ENCODE measurements at regions not wholly inside any gene's neighbourhood (a gene's known extent, or its start where the extent isn't known, plus 50 kb on each side); places are given as distances from the start of the nearest gene placed in this dataset.

GRCh38 chr3:163622384-163622783 lies 1455.9 kb downstream of the SI start:
- H3K36me3 ChIP-seq: no peaks in the 10 kb centered on the region
- H3K4me1 ChIP-seq: no peaks in the 10 kb centered on the region
- DNase-seq (no peak), ATAC-seq (ENCODE audit: low FRiP score in 2 of 2) (no peak)
- H3K27me3 ChIP-seq: no peaks in the 10 kb centered on the region
- TF ChIP-seq POLR2AphosphoS5 (IDR thresholded peaks at IDR 0.05) (no peak), POLR2A (IDR thresholded peaks at IDR 0.05) (no peak), CTCF (IDR thresholded peaks at IDR 0.05) (no peak), EP300 (IDR thresholded peaks at IDR 0.05) (no peak)
- H3K4me3 ChIP-seq: no peak overlapping the region
- H3K27ac ChIP-seq: no peak overlapping the region
- WGBS, 2 donors: 58 to 62% methylated on average over 2 to 3 of the region's 3 CpGs
- H3K9me3 ChIP-seq: no peaks in the 10 kb centered on the region

GRCh38 chr3:163614886-163615285 lies 1463.4 kb downstream of the SI start:
- Histone ChIP-seq H3K27ac (no peak overlapping the region), H3K4me1 (no peaks in the 10 kb centered on the region), H3K36me3 (no peaks in the 10 kb centered on the region), H3K27me3 (no peaks in the 10 kb centered on the region), H3K9me3 (no peaks in the 10 kb centered on the region), H3K4me3 (no peak overlapping the region)
- ATAC-seq (ENCODE audit: low FRiP score in 2 of 2) (no peak), DNase-seq (no peak)
- TF ChIP-seq POLR2AphosphoS5 (IDR thresholded peaks at IDR 0.05): no peak
- TF ChIP-seq CTCF (IDR thresholded peaks at IDR 0.05): no peak
- no peak for TF ChIP-seq EP300 (IDR thresholded peaks at IDR 0.05)
- no peak for TF ChIP-seq POLR2A (IDR thresholded peaks at IDR 0.05)

GRCh38 chr3:163605915-163606314 lies 1472.4 kb downstream of the SI start:
- Histone ChIP-seq H3K27me3 (no peaks in the 10 kb centered on the region), H3K9me3 (no peaks in the 10 kb centered on the region), H3K27ac (no peak overlapping the region), H3K4me1 (no peaks in the 10 kb centered on the region), H3K4me3 (no peak overlapping the region), H3K36me3 (no peaks in the 10 kb centered on the region)
- DNase-seq (no peak), ATAC-seq (ENCODE audit: low FRiP score in 2 of 2) (no peak)
- no peak for TF ChIP-seq POLR2A (IDR thresholded peaks at IDR 0.05)
- TF ChIP-seq EP300 (IDR thresholded peaks at IDR 0.05): no peak
- no peak for TF ChIP-seq POLR2AphosphoS5 (IDR thresholded peaks at IDR 0.05)
- no peak for TF ChIP-seq CTCF (IDR thresholded peaks at IDR 0.05)
- WGBS, 2 donors: 91 to 98% methylated on average over 1 of the region's 1 CpG

- no peaks in the 10 kb centered on the region for H3K27me3 ChIP-seq
- no peaks in the 10 kb centered on the region for H3K36me3 ChIP-seq
- no peak overlapping the region for H3K27ac ChIP-seq
- H3K4me1 ChIP-seq: no peaks in the 10 kb centered on the region
- ATAC-seq (ENCODE audit: low FRiP score in 2 of 2): no peak
- TF ChIP-seq POLR2AphosphoS5 (IDR thresholded peaks at IDR 0.05) (no peak), CTCF (IDR thresholded peaks at IDR 0.05) (no peak), EP300 (IDR thresholded peaks at IDR 0.05) (no peak), POLR2A (IDR thresholded peaks at IDR 0.05) (no peak)
- no peak overlapping the region for H3K4me3 ChIP-seq
- whole genome bisulfite sequencing, 2 donors: 81 to 88% methylated on average over 1 of the region's 1 CpG
- no peaks in the 10 kb centered on the region for H3K9me3 ChIP-seq
- DNase-seq: no peak
Observed at GRCh38 chr3:163601426-163601825, 1476.9 kb downstream of the SI start.

- ATAC-seq (ENCODE audit: low FRiP score in 2 of 2) (no peak), DNase-seq (no peak)
- 93 to 94% methylated on average over 2 of the region's 2 CpGs for WGBS, 2 donors
- Histone ChIP-seq H3K4me1 (no peaks in the 10 kb centered on the region), H3K27me3 (no peaks in the 10 kb centered on the region), H3K36me3 (no peaks in the 10 kb centered on the region), H3K9me3 (peaks cover 0 to 4% (median 0%) of the 10 kb centered on the region in 4 donors), H3K4me3 (no peak overlapping the region), H3K27ac (no peak overlapping the region)
- TF ChIP-seq POLR2AphosphoS5 (IDR thresholded peaks at IDR 0.05) (no peak), POLR2A (IDR thresholded peaks at IDR 0.05) (no peak), EP300 (IDR thresholded peaks at IDR 0.05) (no peak), CTCF (IDR thresholded peaks at IDR 0.05) (no peak)
Observed at GRCh38 chr3:163587342-163587741, 1491.0 kb downstream of the SI start.
